CD4-positive, alpha-beta T cell (primary cell): ENCODE measurements at regions not wholly inside any gene's neighbourhood (a gene's known extent, or its start where the extent isn't known, plus 50 kb on each side); places are given as distances from the start of the nearest gene placed in this dataset.

ENCODE experiments used
- ATAC-seq: fragments of 200-7000 bp; cut with Tn5 transposase; one replicate; pipeline ENCODE4 v1.10.0; 2022; ENCODE audit warnings: mild to moderate bottlenecking; ENCODE audit not compliant: poor library complexity
- CTCF ChIA-PET: fragments of 350-600 bp; sonication (Branson Sonifier 250); formaldehyde crosslinking; loops from one replicate; lab custom pipeline; 2021; ENCODE audit warnings: antibody characterized with exemption, inconsistent platforms; lab: Charles Lee
- POLR2A ChIA-PET: fragments of 350-600 bp; sonication (Branson Sonifier 250); formaldehyde crosslinking; loops from one replicate; lab custom pipeline; 2021; ENCODE audit warnings: antibody characterized with exemption, inconsistent platforms; lab: Charles Lee
- DNase-seq, 14 experiments: peaks; one replicate each; pipeline ENCODE4 v3.0.0-alpha.2; 2013 to 2020; ENCODE audit warnings: mixed read lengths in 2 of 14
- H3K27ac ChIP-seq, 2 donors: one replicate each; pipeline versions ENCODE4 v1.5.1 to v1.7.0; 2013; ENCODE audit warnings: low read length in 2 of 2, low read depth in 1 of 2, mild to moderate bottlenecking in 1 of 2
- H3K27me3 ChIP-seq, 2 experiments: 1 replicate in 1 of 2; 2 replicates in 1 of 2; pipeline versions ENCODE4 v1.6.1 to v1.7.0; 2013; ENCODE audit warnings: low read length in 2 of 2, control low read depth in 1 of 2, mild to moderate bottlenecking in 1 of 2, moderate library complexity in 1 of 2; ENCODE audit not compliant: insufficient read depth in 2 of 2, control insufficient read depth in 1 of 2
- H3K36me3 ChIP-seq: one replicate; pipeline ENCODE4 v1.6.1; 2013; ENCODE audit warnings: low read length, control low read depth; ENCODE audit not compliant: insufficient read depth
- H3K4me1 ChIP-seq: one replicate; pipeline ENCODE4 v1.6.1; 2013; ENCODE audit warnings: low read length, control low read depth; ENCODE audit not compliant: insufficient read depth
- H3K4me3 ChIP-seq: one replicate; pipeline ENCODE4 v1.5.1; 2013; ENCODE audit warnings: mild to moderate bottlenecking, low read length, moderate library complexity
- H3K9me3 ChIP-seq, 2 experiments: 1 replicate in 1 of 2; 2 replicates in 1 of 2; pipeline versions ENCODE4 v1.6.1 to v1.7.0; 2013; ENCODE audit warnings: low read length in 2 of 2, mild to moderate bottlenecking in 2 of 2, control low read depth in 1 of 2, moderate library complexity in 1 of 2; ENCODE audit not compliant: control insufficient read depth in 1 of 2, insufficient read depth in 1 of 2
- H3K27ac Mint-ChIP-seq: one replicate; pipeline ENCODE4 v1.8.0; 2020; ENCODE audit warnings: mixed read lengths
- H3K27me3 Mint-ChIP-seq: one replicate; pipeline ENCODE4 v1.8.0; 2021; ENCODE audit warnings: mixed read lengths
- H3K36me3 Mint-ChIP-seq: one replicate; pipeline ENCODE4 v1.8.0; 2021; ENCODE audit warnings: low read depth, mixed read lengths
- H3K4me1 Mint-ChIP-seq: one replicate; pipeline ENCODE4 v1.8.0; 2021; ENCODE audit warnings: low read depth, mixed read lengths
- H3K4me3 Mint-ChIP-seq: one replicate; pipeline ENCODE4 v1.8.0; 2020; ENCODE audit warnings: mild to moderate bottlenecking, mixed read lengths
- H3K9me3 Mint-ChIP-seq: one replicate; pipeline ENCODE4 v1.8.0; 2020; ENCODE audit warnings: mixed read lengths
- intact Hi-C, 2 experiments: fragments of 100-400 bp; cut with DNase I in 1 of 2; cut with micrococcal nuclease in 1 of 2; formaldehyde crosslinking; loops; one replicate each; pipeline versions ENCODE4 v1.15.1 to v1.9.0; 2023 to 2025; cut with DNase I, micrococcal nuclease
- TF ChIP-seq, protein P1 (sequence below): fragments of 200-600 bp; IDR thresholded peaks from one replicate; pipeline ENCODE4 v1.8.0; 2022; ENCODE audit warnings: antibody characterized with exemption, mild to moderate bottlenecking

DNA sequence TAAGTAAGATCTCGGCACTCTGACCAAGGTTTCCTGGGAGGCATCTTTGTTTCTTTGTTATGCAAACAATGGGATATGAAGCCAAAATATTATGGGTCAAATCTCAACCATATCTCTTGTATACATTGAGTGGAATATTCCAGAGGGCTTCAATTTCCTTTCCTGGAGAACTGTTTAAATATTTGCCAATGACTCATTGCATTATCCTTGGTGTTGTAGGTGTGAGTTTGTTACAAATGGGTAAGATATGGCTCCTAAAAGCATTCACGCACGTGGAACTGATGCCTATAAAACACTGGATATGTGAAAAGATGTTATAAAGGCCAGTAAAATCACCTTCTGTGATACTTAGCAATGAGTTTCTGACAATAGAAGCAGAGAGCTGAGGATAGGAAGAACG, 150.5 kb upstream of the WDR1 start:
- CTCF ChIA-PET = no interaction called here
- no peak overlapping the region for H3K27ac Mint-ChIP-seq

DNA sequence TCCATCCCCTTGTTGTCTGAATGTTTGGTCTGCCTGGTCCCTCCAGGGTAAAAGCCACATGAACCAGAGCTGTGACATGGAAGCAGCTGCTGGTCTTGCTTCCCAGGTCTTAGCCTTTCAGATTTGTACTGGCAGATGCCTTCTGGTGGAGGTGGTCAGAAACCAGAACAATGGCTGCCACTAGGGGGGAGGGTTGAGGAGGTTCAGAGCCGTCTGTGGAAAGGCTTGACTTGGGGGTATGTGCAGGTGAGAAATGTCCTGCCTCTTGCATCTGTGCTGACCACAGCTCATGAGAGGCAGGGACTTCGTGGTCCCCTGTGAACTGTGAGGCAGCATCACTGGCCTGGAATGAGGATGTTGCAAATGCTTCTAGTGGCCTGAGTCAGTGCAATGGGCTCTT, 144.2 kb upstream of the WDR1 start:
- Mint-ChIP-seq H3K36me3 (no peaks in the 10 kb centered on the region), H3K4me3 (no peak overlapping the region), H3K27me3 (peaks cover 8% of the 10 kb centered on the region), H3K9me3 (no peaks in the 10 kb centered on the region), H3K4me1 (no peaks in the 10 kb centered on the region), H3K27ac (no peak overlapping the region)
- POLR2A ChIA-PET = no interaction called here
- TF ChIP-seq, protein P1, sequence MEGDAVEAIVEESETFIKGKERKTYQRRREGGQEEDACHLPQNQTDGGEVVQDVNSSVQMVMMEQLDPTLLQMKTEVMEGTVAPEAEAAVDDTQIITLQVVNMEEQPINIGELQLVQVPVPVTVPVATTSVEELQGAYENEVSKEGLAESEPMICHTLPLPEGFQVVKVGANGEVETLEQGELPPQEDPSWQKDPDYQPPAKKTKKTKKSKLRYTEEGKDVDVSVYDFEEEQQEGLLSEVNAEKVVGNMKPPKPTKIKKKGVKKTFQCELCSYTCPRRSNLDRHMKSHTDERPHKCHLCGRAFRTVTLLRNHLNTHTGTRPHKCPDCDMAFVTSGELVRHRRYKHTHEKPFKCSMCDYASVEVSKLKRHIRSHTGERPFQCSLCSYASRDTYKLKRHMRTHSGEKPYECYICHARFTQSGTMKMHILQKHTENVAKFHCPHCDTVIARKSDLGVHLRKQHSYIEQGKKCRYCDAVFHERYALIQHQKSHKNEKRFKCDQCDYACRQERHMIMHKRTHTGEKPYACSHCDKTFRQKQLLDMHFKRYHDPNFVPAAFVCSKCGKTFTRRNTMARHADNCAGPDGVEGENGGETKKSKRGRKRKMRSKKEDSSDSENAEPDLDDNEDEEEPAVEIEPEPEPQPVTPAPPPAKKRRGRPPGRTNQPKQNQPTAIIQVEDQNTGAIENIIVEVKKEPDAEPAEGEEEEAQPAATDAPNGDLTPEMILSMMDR = no peak
- DNase-seq (no peak), ATAC-seq (no peak)
- CTCF ChIA-PET = no interaction called here
- no peak overlapping the region for H3K4me3 ChIP-seq
- no peak overlapping the region for H3K27ac ChIP-seq
- H3K27me3 ChIP-seq = no peaks in the 10 kb centered on the region
- no peaks in the 10 kb centered on the region for H3K9me3 ChIP-seq
- no peaks in the 10 kb centered on the region for H3K4me1 ChIP-seq
- H3K36me3 ChIP-seq = no peaks in the 10 kb centered on the region
- intact Hi-C loops = no loop called here

More for the DNA sequence above, 150.5 kb upstream of the WDR1 start:
- Histone ChIP-seq H3K27me3 (no peaks in the 10 kb centered on the region), H3K27ac (no peak overlapping the region), H3K36me3 (no peaks in the 10 kb centered on the region), H3K9me3 (no peaks in the 10 kb centered on the region), H3K4me3 (no peak overlapping the region), H3K4me1 (no peaks in the 10 kb centered on the region)
- Mint-ChIP-seq H3K36me3 (no peaks in the 10 kb centered on the region), H3K27me3 (no peaks in the 10 kb centered on the region), H3K9me3 (no peaks in the 10 kb centered on the region), H3K4me1 (no peaks in the 10 kb centered on the region), H3K4me3 (no peak overlapping the region)
- DNase-seq (no peak), ATAC-seq (no peak)
- TF ChIP-seq, protein P1 = no peak
- intact Hi-C loops = no loop called here
- POLR2A ChIA-PET = no interaction called here

DNA sequence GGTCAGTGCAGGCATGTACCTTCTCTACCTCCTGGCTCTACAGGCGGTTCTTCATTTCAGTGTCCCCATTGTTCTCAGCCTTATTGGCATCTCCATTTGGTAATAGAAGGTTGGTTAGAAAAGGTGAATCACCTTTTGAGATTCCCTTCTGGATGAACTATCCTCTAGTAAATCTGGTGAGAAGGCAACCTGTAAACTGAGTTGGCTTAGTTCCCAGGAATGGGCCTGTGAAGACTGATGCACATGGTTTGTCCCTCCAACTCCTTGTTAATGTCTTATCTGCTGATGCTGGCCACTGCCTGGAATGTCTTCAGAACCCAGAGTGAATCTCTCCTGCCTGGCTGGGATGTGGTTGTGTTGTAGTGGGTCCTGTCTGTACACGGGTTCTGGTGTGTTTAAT, 143.4 kb upstream of the WDR1 start:
- intact Hi-C loops = loop anchor here in 1 of 2 experiments (10.0 kb wide), 1 partner anchor 185 kb away; no protein-coding TSS in a partner anchor
- CTCF ChIA-PET = no interaction called here
- POLR2A ChIA-PET = no interaction called here

More for the DNA sequence above, 143.4 kb upstream of the WDR1 start:
- no peak overlapping the region for H3K27ac ChIP-seq
- Mint-ChIP-seq H3K27me3 (peaks cover 12% of the 10 kb centered on the region), H3K27ac (no peak overlapping the region), H3K9me3 (no peaks in the 10 kb centered on the region), H3K4me1 (no peaks in the 10 kb centered on the region), H3K36me3 (no peaks in the 10 kb centered on the region), H3K4me3 (no peak overlapping the region)
- no peaks in the 10 kb centered on the region for H3K4me1 ChIP-seq
- TF ChIP-seq, protein P1 = no peak
- H3K27me3 ChIP-seq = no peaks in the 10 kb centered on the region
- H3K36me3 ChIP-seq = no peaks in the 10 kb centered on the region
- DNase-seq = no peak
- no peak for ATAC-seq
- no peak overlapping the region for H3K4me3 ChIP-seq
- H3K9me3 ChIP-seq = no peaks in the 10 kb centered on the region
